Omental fat pad (tissue), 3 donors: ENCODE measurements at regions not wholly inside any gene's neighbourhood (a gene's known extent, or its start where the extent isn't known, plus 50 kb on each side); places are given as distances from the start of the nearest gene placed in this dataset.

Experiments
- ATAC-seq: fragments of 150-250 bp; one replicate; pipeline ENCODE4 v1.9.1; 2016; ENCODE audit warnings: mild to moderate bottlenecking, moderate library complexity; ENCODE audit not compliant: low FRiP score
- DNase-seq: peaks from one replicate; pipeline ENCODE4 v3.0.0-alpha.2; 2019; ENCODE audit warnings: low spot score
- CTCF ChIP-seq, 3 donors: fragments of 450-650 bp; IDR thresholded peaks; one replicate each; pipeline ENCODE4 v1.5.1; 2016 to 2017; ENCODE audit warnings: antibody characterized with exemption in 3 of 3, mild to moderate bottlenecking in 3 of 3, moderate library complexity in 2 of 3

- DNase-seq: no peak
- no peak for TF ChIP-seq CTCF (IDR thresholded peaks at IDR 0.05)
- no peak for ATAC-seq
These were observed 464.5 kb upstream of the FAT1 start for GRCh38 chr4:187188118-187188517.

GRCh38 chr4:187188741-187189140 lies 465.1 kb upstream of the FAT1 start:
- ATAC-seq (no peak), DNase-seq (no peak)
- no peak for TF ChIP-seq CTCF (IDR thresholded peaks at IDR 0.05)

GRCh38 chr4:187190390-187190789 lies 466.7 kb upstream of the FAT1 start:
- no peak for TF ChIP-seq CTCF (IDR thresholded peaks at IDR 0.05)
- no peak for ATAC-seq
- no peak for DNase-seq

- ATAC-seq (no peak), DNase-seq (no peak)
- no peak for TF ChIP-seq CTCF (IDR thresholded peaks at IDR 0.05)
These were observed 468.0 kb upstream of the FAT1 start for GRCh38 chr4:187191676-187192075.

GRCh38 chr4:187192266-187192665 lies 468.6 kb upstream of the FAT1 start:
- ATAC-seq (no peak), DNase-seq (no peak)
- no peak for TF ChIP-seq CTCF (IDR thresholded peaks at IDR 0.05)

- no peak for ATAC-seq
- no peak for TF ChIP-seq CTCF (IDR thresholded peaks at IDR 0.05)
- no peak for DNase-seq
These were observed 469.5 kb upstream of the FAT1 start for GRCh38 chr4:187193141-187193540.

GRCh38 chr4:187204389-187204918 lies 480.8 kb upstream of the FAT1 start:
- no peak for ATAC-seq
- no peak for TF ChIP-seq CTCF (IDR thresholded peaks at IDR 0.05)
- DNase-seq: no peak
